ENCODE measurements at regions not wholly inside any gene's neighbourhood (a gene's known extent, or its start where the extent isn't known, plus 50 kb on each side); places are given as distances from the start of the nearest gene placed in this dataset.

GRCh38 chr15:31226021-31226420, 100.6 kb upstream of the KLF13 start:
- TF ChIP-seq EZH2phosphoT487 (IDR thresholded peaks at IDR 0.05; ENCODE audit: borderline replicate concordance, low read depth, low read length): no peak
- TF ChIP-seq CTCF (conservative IDR thresholded peaks at IDR 0.05; ENCODE audit: low read length): no peak
- peaks cover 68% of the 10 kb centered on the region for H3K4me1 ChIP-seq (ENCODE audit: insufficient read depth, low read length, poor library complexity, severe bottlenecking)
- no peaks in the 10 kb centered on the region for H3K9me2 ChIP-seq (ENCODE audit: insufficient read depth, low read length)
- intact Hi-C loops (cut with micrococcal nuclease; ENCODE audit: unreplicated experiment): no loop called here
- peak overlapping the region; percentile 41 for H3K4me2 ChIP-seq (ENCODE audit: low read length)
- H4K20me1 ChIP-seq (ENCODE audit: insufficient read depth, low read length): no peaks in the 10 kb centered on the region
- peak; percentile 35 for DNase-seq (ENCODE audit: low spot score)
- H3K79me2 ChIP-seq (ENCODE audit: insufficient read depth, low read depth, low read length): peaks cover 42% of the 10 kb centered on the region
- H2AFZ ChIP-seq (ENCODE audit: low read length): no peak overlapping the region
- peaks cover 14% of the 10 kb centered on the region for H3K9me3 ChIP-seq (ENCODE audit: low read length)
- CTCF ChIA-PET (ENCODE audit: unreplicated experiment): interaction anchor here (0.6 kb wide), 1 partner anchor 209 kb away, joined by 3 read pairs; no protein-coding TSS in a partner anchor
- no TSS peak for BruUV-seq (replicated peaks)
- no peak overlapping the region for H3K27ac ChIP-seq (ENCODE audit: low read depth, low read length, poor library complexity, severe bottlenecking)
- H3K4me3 ChIP-seq (ENCODE audit: low read depth, low read length, poor library complexity, severe bottlenecking): no peak overlapping the region
- H3K36me3 ChIP-seq (ENCODE audit: insufficient read depth, low read length): peaks cover 58% of the 10 kb centered on the region
- POLR2A ChIA-PET: interaction anchor here (0.6 to 1.3 kb wide), 5 partner anchors 38 to 233 kb away, joined by 3 to 7 read pairs (median 3); no protein-coding TSS in a partner anchor

GRCh38 chr15:31227235-31227634, 99.4 kb upstream of the KLF13 start:
- POLR2A ChIA-PET: interaction anchor here (1.2 to 5.6 kb wide), 2 partner anchors 37 to 80 kb away, joined by 3 to 81 read pairs; no protein-coding TSS in a partner anchor
- intact Hi-C loops (cut with micrococcal nuclease; ENCODE audit: unreplicated experiment): no loop called here
- H3K4me1 ChIP-seq (ENCODE audit: insufficient read depth, low read length, poor library complexity, severe bottlenecking): peaks cover 80% of the 10 kb centered on the region

More at GRCh38 chr15:31227235-31227634, 99.4 kb upstream of the KLF13 start:
- Histone ChIP-seq H3K4me2 (ENCODE audit: low read length) (peak overlapping the region; percentile 99), H3K79me2 (ENCODE audit: insufficient read depth, low read depth, low read length) (peaks cover 42% of the 10 kb centered on the region), H3K27ac (ENCODE audit: low read depth, low read length, poor library complexity, severe bottlenecking) (peak overlapping the region; percentile 99), H3K4me3 (ENCODE audit: low read depth, low read length, poor library complexity, severe bottlenecking) (peak overlapping the region; percentile 77), H3K9me2 (ENCODE audit: insufficient read depth, low read length) (no peaks in the 10 kb centered on the region), H3K36me3 (ENCODE audit: insufficient read depth, low read length) (peaks cover 49% of the 10 kb centered on the region), H4K20me1 (ENCODE audit: insufficient read depth, low read length) (no peaks in the 10 kb centered on the region), H3K9me3 (ENCODE audit: low read length) (peaks cover 14% of the 10 kb centered on the region), H2AFZ (ENCODE audit: low read length) (no peak overlapping the region)
- DNase-seq (ENCODE audit: low spot score): no peak
- BruUV-seq (replicated peaks): no TSS peak
- TF ChIP-seq EZH2phosphoT487 (IDR thresholded peaks at IDR 0.05; ENCODE audit: borderline replicate concordance, low read depth, low read length): no peak
- no peak for TF ChIP-seq CTCF (conservative IDR thresholded peaks at IDR 0.05; ENCODE audit: low read length)
- CTCF ChIA-PET (ENCODE audit: unreplicated experiment): no interaction called here

All from OCI-LY7 (cell line).